Endothelial cell of umbilical vein (primary cell): ENCODE measurements at regions not wholly inside any gene's neighbourhood (a gene's known extent, or its start where the extent isn't known, plus 50 kb on each side); places are given as distances from the start of the nearest gene placed in this dataset.

Source experiments
- CTCF ChIP-seq, 2 donors: IDR thresholded peaks; 1 replicate in 1 of 2; 2 replicates in 1 of 2; pipeline ENCODE4 v1.5.1; 2011; ENCODE audit warnings: low read length in 2 of 2, mild to moderate bottlenecking in 2 of 2, moderate library complexity in 2 of 2, control low read depth in 1 of 2, inconsistent platforms in 1 of 2, low read depth in 1 of 2; ENCODE audit not compliant: insufficient read depth in 1 of 2; ENCODE audit errors: extremely low read depth in 1 of 2
- POLR2A ChIP-seq: IDR thresholded peaks from 2 replicates; pipeline ENCODE4 v1.6.1; 2012; ENCODE audit warnings: low read depth, mild to moderate bottlenecking, control low read depth, low read length

- TF ChIP-seq CTCF (IDR thresholded peaks at IDR 0.05; ENCODE audit: extremely low read depth in 1 of 2, insufficient read depth in 1 of 2, low read depth in 1 of 2, low read length in 2 of 2) (no peak), POLR2A (no peak)
These were observed 67.9 kb upstream of the BLID start for GRCh38 chr11:122183933-122184332.
